K562 (cell line): ENCODE measurements at regions not wholly inside any gene's neighbourhood (a gene's known extent, or its start where the extent isn't known, plus 50 kb on each side); places are given as distances from the start of the nearest gene placed in this dataset.

Experiments used
- ATAC-seq: fragments of 200-7000 bp; cut with Tn5 transposase; 3 replicates; pipeline ENCODE4 v1.9.1; 2020; ENCODE audit warnings: moderate library complexity
- BruUV-seq: library from RNA; stranded (reverse); fragments of 400-500 nt; replicated peaks from 2 replicates; lab custom pipeline; 2021; lab: Mats Ljungman, UMichigan
- CTCF ChIA-PET: fragments of 300-600 bp; formaldehyde crosslinking; extraction: SDS; loops from one replicate; lab custom pipeline; 2021; ENCODE audit warnings: low intra/inter-chr PET ratio; lab: Yijun Ruan, JAX
- POLR2A ChIA-PET: fragments of 300-600, 350-650 bp; sonication (Branson Sonifier 250); formaldehyde crosslinking; extraction: SDS; loops from one replicate; lab custom pipeline; 2021; ENCODE audit warnings: antibody characterized with exemption, inconsistent platforms; lab: Yijun Ruan, JAX
- DNase-seq, 4 experiments: peaks; one replicate each; pipeline versions ENCODE4 v3.0.0 to v3.0.0-alpha.2; 2011 to 2018; ENCODE audit warnings: low spot score in 3 of 4, mixed read lengths in 3 of 4; ENCODE audit errors: extremely low read depth in 1 of 4
- FAIRE-seq: peaks from 2 replicates; lab custom pipeline; 2011; peaks lifted over from hg19 to GRCh38; lab: Jason Lieb, UNC
- H2AFZ ChIP-seq: 2 replicates; pipeline ENCODE4 v1.6.0; 2011; ENCODE audit warnings: low read depth, low read length, control low read depth, inconsistent platforms
- H3K27ac ChIP-seq: fragments of 200-600 bp; 3 replicates; pipeline ENCODE4 v1.8.0; 2011; ENCODE audit warnings: low read depth, mild to moderate bottlenecking, control low read depth, inconsistent platforms, low read length, moderate library complexity, mixed read lengths; ENCODE audit errors: extremely low read depth
- H3K27me3 ChIP-seq, 2 experiments: fragments of 300-600 bp in 1 of 2; 2 replicates in 1 of 2; 3 replicates in 1 of 2; pipeline versions ENCODE4 v1.6.0 to v1.8.0; 2011; ENCODE audit warnings: inconsistent platforms in 2 of 2, low read length in 2 of 2, mild to moderate bottlenecking in 1 of 2, mixed read lengths in 1 of 2, moderate library complexity in 1 of 2; ENCODE audit not compliant: control insufficient read depth in 2 of 2, insufficient read depth in 2 of 2
- H3K36me3 ChIP-seq: fragments of 300-600 bp; 3 replicates; pipeline ENCODE4 v1.8.0; 2011; ENCODE audit warnings: mild to moderate bottlenecking, low read length, inconsistent platforms; ENCODE audit not compliant: control insufficient read depth, insufficient read depth
- H3K4me1 ChIP-seq, 2 experiments: fragments of 200-600 bp in 1 of 2; replicated peaks in 1 of 2; 2 replicates in 1 of 2; 3 replicates in 1 of 2; pipeline versions ENCODE4 v1.5.1 to v1.8.0; 2011; ENCODE audit warnings: inconsistent platforms in 2 of 2, low read length in 2 of 2, mild to moderate bottlenecking in 1 of 2, mixed read lengths in 1 of 2, moderate library complexity in 1 of 2; ENCODE audit not compliant: control insufficient read depth in 2 of 2, insufficient read depth in 2 of 2
- H3K4me2 ChIP-seq: 2 replicates; pipeline ENCODE4 v1.6.1; 2011; ENCODE audit warnings: low read length, control low read depth, inconsistent platforms, mixed read lengths; ENCODE audit not compliant: insufficient read depth
- H3K4me3 ChIP-seq: fragments of 200-600 bp; sonication (generic), shearing (Covaris generic); 2 replicates; pipeline ENCODE4 v1.5.1; 2016; ENCODE audit warnings: control low read depth, inconsistent platforms
- H3K79me2 ChIP-seq: fragments of 200-600 bp; 3 replicates; pipeline ENCODE4 v1.8.0; 2011; ENCODE audit warnings: low read length, inconsistent platforms; ENCODE audit not compliant: control insufficient read depth, insufficient read depth
- H3K9ac ChIP-seq, 2 experiments: 2 replicates each; pipeline versions ENCODE4 v1.6.0 to v1.6.1; 2011; ENCODE audit warnings: low read depth in 2 of 2, low read length in 2 of 2, control low read depth in 1 of 2, inconsistent platforms in 1 of 2, mild to moderate bottlenecking in 1 of 2, mixed read lengths in 1 of 2; ENCODE audit not compliant: insufficient read depth in 1 of 2
- H3K9me1 ChIP-seq: one replicate; pipeline ENCODE4 v1.6.0; 2011; ENCODE audit warnings: inconsistent platforms, mild to moderate bottlenecking, low read length, moderate library complexity; ENCODE audit not compliant: control insufficient read depth, insufficient read depth
- H3K9me3 ChIP-seq: replicated peaks from 2 replicates; pipeline ENCODE4 v1.5.1; 2011; ENCODE audit warnings: low read depth, low read length, inconsistent platforms; ENCODE audit not compliant: control insufficient read depth, insufficient read depth
- H4K20me1 ChIP-seq: replicated peaks from 2 replicates; pipeline ENCODE4 v1.6.1; 2011; ENCODE audit warnings: low read length, inconsistent platforms, mixed read lengths; ENCODE audit not compliant: control insufficient read depth, insufficient read depth
- CHD2 ChIP-seq: IDR thresholded peaks from 2 replicates; pipeline ENCODE4 v1.6.1; 2011; ENCODE audit warnings: low read depth, low read length
- HSF4 ChIP-seq: fragments of 250-450 bp; sonication (Bioruptor Pico); IDR thresholded peaks from 2 replicates; pipeline ENCODE4 v2.1.2; 2022; ENCODE audit warnings: mild to moderate bottlenecking, moderate library complexity, borderline replicate concordance
- MTA2 ChIP-seq: fragments of 450-650 bp; IDR thresholded peaks from 2 replicates; pipeline ENCODE4 v1.6.1; 2016; ENCODE audit warnings: low read depth
- SMC3 ChIP-seq: conservative IDR thresholded peaks from 2 replicates; pipeline ENCODE4 v1.6.1; 2011; ENCODE audit warnings: low read depth, low read length, improper control_type of control experiment; ENCODE audit not compliant: insufficient read depth
- WGBS: fragments of 100-300 bp; shearing (Covaris generic); methylation state at CpG from one replicate; pipeline ENCODE4 v1.1.6; 2016; ENCODE audit warnings: low coverage, mixed read lengths; ENCODE audit not compliant: insufficient coverage; ENCODE audit errors: missing lambda C conversion rate; 5-methylcytosine and 5-hydroxymethylcytosine counted together
- in situ Hi-C: fragments of 300-500 bp; cut with MboI; formaldehyde crosslinking; loops from 4 replicates; pipeline ENCODE4 v1.15.0; 2018; ENCODE audit warnings: inconsistent platforms, mixed read lengths
- intact Hi-C: fragments of 100-400 bp; cut with micrococcal nuclease; formaldehyde crosslinking; loops from 2 replicates; pipeline ENCODE4 v1.14.2; 2022
- TF ChIP-seq, protein P1 (sequence below): sonication (generic); formaldehyde crosslinking; IDR thresholded peaks from 2 replicates; pipeline ENCODE4 v1.9.0; 2022; ENCODE audit warnings: mild to moderate bottlenecking, missing genetic modification reagents
- TF ChIP-seq, protein P2 (sequence below): fragments of 200-600 bp; sonication (generic); IDR thresholded peaks from one replicate; pipeline ENCODE4 v1.6.1; 2012; ENCODE audit warnings: mild to moderate bottlenecking, low read depth, low read length, inconsistent platforms
- TF ChIP-seq, protein P3 (sequence below): sonication (generic); formaldehyde crosslinking; IDR thresholded peaks from 2 replicates; pipeline ENCODE4 v1.8.0; 2022; ENCODE audit warnings: mild to moderate bottlenecking, missing genetic modification reagents
- TF ChIP-seq, protein P4 (sequence below): IDR thresholded peaks from 2 replicates; pipeline ENCODE4 v1.6.1; 2011; ENCODE audit not compliant: insufficient read length; ENCODE audit errors: extremely low read depth

DNA sequence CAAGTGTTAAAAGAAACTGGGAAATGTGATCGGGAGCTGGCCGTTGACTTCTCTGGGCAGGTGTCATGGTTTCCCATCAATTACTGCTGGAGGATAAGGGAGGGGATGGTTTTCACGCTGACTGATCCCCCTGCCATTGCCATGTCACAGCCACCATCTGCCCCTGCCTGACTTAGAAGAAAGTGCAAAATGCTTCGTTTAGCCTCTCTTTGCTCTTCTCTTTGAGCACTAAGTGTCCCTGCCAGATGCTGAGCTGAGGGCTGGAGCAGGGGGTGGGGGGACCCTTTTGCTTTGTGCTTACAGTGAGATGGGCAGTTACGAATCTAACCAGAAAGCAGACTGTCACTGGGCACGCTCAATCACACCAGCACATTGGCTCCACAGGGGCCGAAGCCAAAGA lies 138.4 kb upstream of the ALDH1B1 start:
- H3K27me3 ChIP-seq, result peaks cover 13 to 35% of the 10 kb centered on the region in 2 experiments; a peak in 4 of 5 replicates
- CTCF ChIA-PET, result no interaction called here
- no peaks in the 10 kb centered on the region for H3K79me2 ChIP-seq
- no peak for ATAC-seq
- H3K36me3 ChIP-seq, result no peaks in the 10 kb centered on the region
- H3K4me2 ChIP-seq, result no peak overlapping the region
- POLR2A ChIA-PET, result no interaction called here
- FAIRE-seq, result no peak
- H3K4me3 ChIP-seq, result no peak overlapping the region
- no peak for DNase-seq
- BruUV-seq, result no TSS peak
- no peak overlapping the region for H3K9ac ChIP-seq
- H3K9me3 ChIP-seq, result no peaks in the 10 kb centered on the region
- WGBS, result 0% methylated on average over 7 of the region's 7 CpGs
- no peaks in the 10 kb centered on the region for H3K9me1 ChIP-seq
- no peak overlapping the region for H3K27ac ChIP-seq
- H3K4me1 ChIP-seq, result no peaks in the 10 kb centered on the region
- in situ Hi-C loops, result no loop called here
- H2AFZ ChIP-seq, result no peak overlapping the region
- H4K20me1 ChIP-seq, result no peaks in the 10 kb centered on the region; the same call in 1 of the 2 replicates
- intact Hi-C loops, result loop anchor here (5.0 to 10.0 kb wide), 2 partner anchors 78 to 169 kb away; no protein-coding TSS in a partner anchor
- TF ChIP-seq, protein P1, sequence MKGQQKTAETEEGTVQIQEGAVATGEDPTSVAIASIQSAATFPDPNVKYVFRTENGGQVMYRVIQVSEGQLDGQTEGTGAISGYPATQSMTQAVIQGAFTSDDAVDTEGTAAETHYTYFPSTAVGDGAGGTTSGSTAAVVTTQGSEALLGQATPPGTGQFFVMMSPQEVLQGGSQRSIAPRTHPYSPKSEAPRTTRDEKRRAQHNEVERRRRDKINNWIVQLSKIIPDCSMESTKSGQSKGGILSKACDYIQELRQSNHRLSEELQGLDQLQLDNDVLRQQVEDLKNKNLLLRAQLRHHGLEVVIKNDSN (CRISPR knock-in tag), result no peak
- TF ChIP-seq, protein P2, sequence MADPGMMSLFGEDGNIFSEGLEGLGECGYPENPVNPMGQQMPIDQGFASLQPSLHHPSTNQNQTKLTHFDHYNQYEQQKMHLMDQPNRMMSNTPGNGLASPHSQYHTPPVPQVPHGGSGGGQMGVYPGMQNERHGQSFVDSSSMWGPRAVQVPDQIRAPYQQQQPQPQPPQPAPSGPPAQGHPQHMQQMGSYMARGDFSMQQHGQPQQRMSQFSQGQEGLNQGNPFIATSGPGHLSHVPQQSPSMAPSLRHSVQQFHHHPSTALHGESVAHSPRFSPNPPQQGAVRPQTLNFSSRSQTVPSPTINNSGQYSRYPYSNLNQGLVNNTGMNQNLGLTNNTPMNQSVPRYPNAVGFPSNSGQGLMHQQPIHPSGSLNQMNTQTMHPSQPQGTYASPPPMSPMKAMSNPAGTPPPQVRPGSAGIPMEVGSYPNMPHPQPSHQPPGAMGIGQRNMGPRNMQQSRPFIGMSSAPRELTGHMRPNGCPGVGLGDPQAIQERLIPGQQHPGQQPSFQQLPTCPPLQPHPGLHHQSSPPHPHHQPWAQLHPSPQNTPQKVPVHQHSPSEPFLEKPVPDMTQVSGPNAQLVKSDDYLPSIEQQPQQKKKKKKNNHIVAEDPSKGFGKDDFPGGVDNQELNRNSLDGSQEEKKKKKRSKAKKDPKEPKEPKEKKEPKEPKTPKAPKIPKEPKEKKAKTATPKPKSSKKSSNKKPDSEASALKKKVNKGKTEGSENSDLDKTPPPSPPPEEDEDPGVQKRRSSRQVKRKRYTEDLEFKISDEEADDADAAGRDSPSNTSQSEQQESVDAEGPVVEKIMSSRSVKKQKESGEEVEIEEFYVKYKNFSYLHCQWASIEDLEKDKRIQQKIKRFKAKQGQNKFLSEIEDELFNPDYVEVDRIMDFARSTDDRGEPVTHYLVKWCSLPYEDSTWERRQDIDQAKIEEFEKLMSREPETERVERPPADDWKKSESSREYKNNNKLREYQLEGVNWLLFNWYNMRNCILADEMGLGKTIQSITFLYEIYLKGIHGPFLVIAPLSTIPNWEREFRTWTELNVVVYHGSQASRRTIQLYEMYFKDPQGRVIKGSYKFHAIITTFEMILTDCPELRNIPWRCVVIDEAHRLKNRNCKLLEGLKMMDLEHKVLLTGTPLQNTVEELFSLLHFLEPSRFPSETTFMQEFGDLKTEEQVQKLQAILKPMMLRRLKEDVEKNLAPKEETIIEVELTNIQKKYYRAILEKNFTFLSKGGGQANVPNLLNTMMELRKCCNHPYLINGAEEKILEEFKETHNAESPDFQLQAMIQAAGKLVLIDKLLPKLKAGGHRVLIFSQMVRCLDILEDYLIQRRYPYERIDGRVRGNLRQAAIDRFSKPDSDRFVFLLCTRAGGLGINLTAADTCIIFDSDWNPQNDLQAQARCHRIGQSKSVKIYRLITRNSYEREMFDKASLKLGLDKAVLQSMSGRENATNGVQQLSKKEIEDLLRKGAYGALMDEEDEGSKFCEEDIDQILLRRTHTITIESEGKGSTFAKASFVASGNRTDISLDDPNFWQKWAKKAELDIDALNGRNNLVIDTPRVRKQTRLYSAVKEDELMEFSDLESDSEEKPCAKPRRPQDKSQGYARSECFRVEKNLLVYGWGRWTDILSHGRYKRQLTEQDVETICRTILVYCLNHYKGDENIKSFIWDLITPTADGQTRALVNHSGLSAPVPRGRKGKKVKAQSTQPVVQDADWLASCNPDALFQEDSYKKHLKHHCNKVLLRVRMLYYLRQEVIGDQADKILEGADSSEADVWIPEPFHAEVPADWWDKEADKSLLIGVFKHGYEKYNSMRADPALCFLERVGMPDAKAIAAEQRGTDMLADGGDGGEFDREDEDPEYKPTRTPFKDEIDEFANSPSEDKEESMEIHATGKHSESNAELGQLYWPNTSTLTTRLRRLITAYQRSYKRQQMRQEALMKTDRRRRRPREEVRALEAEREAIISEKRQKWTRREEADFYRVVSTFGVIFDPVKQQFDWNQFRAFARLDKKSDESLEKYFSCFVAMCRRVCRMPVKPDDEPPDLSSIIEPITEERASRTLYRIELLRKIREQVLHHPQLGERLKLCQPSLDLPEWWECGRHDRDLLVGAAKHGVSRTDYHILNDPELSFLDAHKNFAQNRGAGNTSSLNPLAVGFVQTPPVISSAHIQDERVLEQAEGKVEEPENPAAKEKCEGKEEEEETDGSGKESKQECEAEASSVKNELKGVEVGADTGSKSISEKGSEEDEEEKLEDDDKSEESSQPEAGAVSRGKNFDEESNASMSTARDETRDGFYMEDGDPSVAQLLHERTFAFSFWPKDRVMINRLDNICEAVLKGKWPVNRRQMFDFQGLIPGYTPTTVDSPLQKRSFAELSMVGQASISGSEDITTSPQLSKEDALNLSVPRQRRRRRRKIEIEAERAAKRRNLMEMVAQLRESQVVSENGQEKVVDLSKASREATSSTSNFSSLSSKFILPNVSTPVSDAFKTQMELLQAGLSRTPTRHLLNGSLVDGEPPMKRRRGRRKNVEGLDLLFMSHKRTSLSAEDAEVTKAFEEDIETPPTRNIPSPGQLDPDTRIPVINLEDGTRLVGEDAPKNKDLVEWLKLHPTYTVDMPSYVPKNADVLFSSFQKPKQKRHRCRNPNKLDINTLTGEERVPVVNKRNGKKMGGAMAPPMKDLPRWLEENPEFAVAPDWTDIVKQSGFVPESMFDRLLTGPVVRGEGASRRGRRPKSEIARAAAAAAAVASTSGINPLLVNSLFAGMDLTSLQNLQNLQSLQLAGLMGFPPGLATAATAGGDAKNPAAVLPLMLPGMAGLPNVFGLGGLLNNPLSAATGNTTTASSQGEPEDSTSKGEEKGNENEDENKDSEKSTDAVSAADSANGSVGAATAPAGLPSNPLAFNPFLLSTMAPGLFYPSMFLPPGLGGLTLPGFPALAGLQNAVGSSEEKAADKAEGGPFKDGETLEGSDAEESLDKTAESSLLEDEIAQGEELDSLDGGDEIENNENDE, result no peak
- TF ChIP-seq, protein P3, sequence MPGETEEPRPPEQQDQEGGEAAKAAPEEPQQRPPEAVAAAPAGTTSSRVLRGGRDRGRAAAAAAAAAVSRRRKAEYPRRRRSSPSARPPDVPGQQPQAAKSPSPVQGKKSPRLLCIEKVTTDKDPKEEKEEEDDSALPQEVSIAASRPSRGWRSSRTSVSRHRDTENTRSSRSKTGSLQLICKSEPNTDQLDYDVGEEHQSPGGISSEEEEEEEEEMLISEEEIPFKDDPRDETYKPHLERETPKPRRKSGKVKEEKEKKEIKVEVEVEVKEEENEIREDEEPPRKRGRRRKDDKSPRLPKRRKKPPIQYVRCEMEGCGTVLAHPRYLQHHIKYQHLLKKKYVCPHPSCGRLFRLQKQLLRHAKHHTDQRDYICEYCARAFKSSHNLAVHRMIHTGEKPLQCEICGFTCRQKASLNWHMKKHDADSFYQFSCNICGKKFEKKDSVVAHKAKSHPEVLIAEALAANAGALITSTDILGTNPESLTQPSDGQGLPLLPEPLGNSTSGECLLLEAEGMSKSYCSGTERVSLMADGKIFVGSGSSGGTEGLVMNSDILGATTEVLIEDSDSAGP, result no peak
- TF ChIP-seq, protein P4, sequence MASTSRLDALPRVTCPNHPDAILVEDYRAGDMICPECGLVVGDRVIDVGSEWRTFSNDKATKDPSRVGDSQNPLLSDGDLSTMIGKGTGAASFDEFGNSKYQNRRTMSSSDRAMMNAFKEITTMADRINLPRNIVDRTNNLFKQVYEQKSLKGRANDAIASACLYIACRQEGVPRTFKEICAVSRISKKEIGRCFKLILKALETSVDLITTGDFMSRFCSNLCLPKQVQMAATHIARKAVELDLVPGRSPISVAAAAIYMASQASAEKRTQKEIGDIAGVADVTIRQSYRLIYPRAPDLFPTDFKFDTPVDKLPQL, result no peak
- TF ChIP-seq CHD2, result no peak
- no peak for TF ChIP-seq SMC3
- TF ChIP-seq MTA2, result no peak
- no peak for TF ChIP-seq HSF4 (CRISPR knock-in tag)
